Liver (tissue), 8 donors: ENCODE measurements at regions not wholly inside any gene's neighbourhood (a gene's known extent, or its start where the extent isn't known, plus 50 kb on each side); places are given as distances from the start of the nearest gene placed in this dataset.

ENCODE experiments used
- DNase-seq: peaks from one replicate; pipeline ENCODE4 v3.0.0-alpha.2; 2017; ENCODE audit warnings: low spot score
- H3K27ac ChIP-seq, 2 donors: one replicate each; pipeline ENCODE4 v1.7.0; 2013; ENCODE audit warnings: inconsistent platforms in 2 of 2, low read length in 2 of 2, control low read depth in 1 of 2, low read depth in 1 of 2, mild to moderate bottlenecking in 1 of 2
- H3K27me3 ChIP-seq, 4 donors: one replicate each; pipeline versions ENCODE4 v1.6.1 to v1.7.0; 2013; ENCODE audit warnings: low read length in 3 of 4, inconsistent platforms in 1 of 4, mild to moderate bottlenecking in 1 of 4, moderate library complexity in 1 of 4; ENCODE audit not compliant: control insufficient read depth in 4 of 4, insufficient read depth in 4 of 4
- H3K36me3 ChIP-seq, 4 donors: one replicate each; pipeline versions ENCODE4 v1.6.1 to v1.7.0; 2013; ENCODE audit warnings: low read length in 3 of 4, mild to moderate bottlenecking in 3 of 4, low read depth in 1 of 4, moderate library complexity in 1 of 4; ENCODE audit not compliant: control insufficient read depth in 4 of 4, insufficient read depth in 3 of 4
- H3K4me1 ChIP-seq, 4 donors: one replicate each; pipeline versions ENCODE4 v1.6.1 to v1.7.0; 2013; ENCODE audit warnings: low read length in 3 of 4, mild to moderate bottlenecking in 3 of 4, moderate library complexity in 1 of 4; ENCODE audit not compliant: control insufficient read depth in 4 of 4, insufficient read depth in 4 of 4
- H3K4me3 ChIP-seq, 3 donors: one replicate each; pipeline versions ENCODE4 v1.6.1 to v1.7.0; 2013; ENCODE audit warnings: low read length in 3 of 3, control low read depth in 1 of 3, low read depth in 1 of 3, mild to moderate bottlenecking in 1 of 3
- H3K9ac ChIP-seq, 2 donors: one replicate each; pipeline ENCODE4 v1.7.0; 2013; ENCODE audit warnings: low read length in 2 of 2, mild to moderate bottlenecking in 2 of 2, moderate library complexity in 2 of 2, control low read depth in 1 of 2, low read depth in 1 of 2
- H3K9me3 ChIP-seq, 4 donors: one replicate each; pipeline versions ENCODE4 v1.6.1 to v1.7.0; 2013; ENCODE audit warnings: low read length in 3 of 4; ENCODE audit not compliant: control insufficient read depth in 4 of 4
- ATF3 ChIP-seq: IDR thresholded peaks from 2 replicates; pipeline ENCODE4 v1.6.1; 2016; ENCODE audit warnings: antibody characterized with exemption
- CTCF ChIP-seq: fragments of 150-350 bp; IDR thresholded peaks from 2 replicates; pipeline ENCODE4 v1.5.1; 2017; ENCODE audit warnings: improper control_type of control experiment, low read depth, low read length; ENCODE audit not compliant: missing input control
- EGR1 ChIP-seq, 2 donors: IDR thresholded peaks; 2 replicates each; pipeline ENCODE4 v1.6.1; 2016 to 2018; ENCODE audit warnings: antibody characterized with exemption in 2 of 2, low read depth in 2 of 2
- FOXA1 ChIP-seq: IDR thresholded peaks from 2 replicates; pipeline ENCODE4 v1.6.1; 2016; ENCODE audit warnings: antibody characterized with exemption
- HNF4A ChIP-seq, 2 donors: conservative IDR thresholded peaks; 2 replicates each; pipeline ENCODE4 v1.6.1; 2016; ENCODE audit warnings: antibody characterized with exemption in 2 of 2, mild to moderate bottlenecking in 2 of 2
- HNF4G ChIP-seq: IDR thresholded peaks from 2 replicates; pipeline ENCODE4 v1.6.1; 2016; ENCODE audit warnings: antibody characterized with exemption
- JUND ChIP-seq, 2 donors: IDR thresholded peaks; 2 replicates each; pipeline ENCODE4 v1.6.1; 2016; ENCODE audit warnings: antibody characterized with exemption in 2 of 2
- MAX ChIP-seq: IDR thresholded peaks from 2 replicates; pipeline ENCODE4 v1.6.1; 2016; ENCODE audit warnings: antibody characterized with exemption
- NR2F2 ChIP-seq: IDR thresholded peaks from 2 replicates; pipeline ENCODE4 v1.6.1; 2016; ENCODE audit warnings: antibody characterized with exemption
- RAD21 ChIP-seq, 2 donors: IDR thresholded peaks; 2 replicates each; pipeline ENCODE4 v1.6.1; 2016; ENCODE audit warnings: antibody characterized with exemption in 2 of 2, mild to moderate bottlenecking in 2 of 2
- REST ChIP-seq: IDR thresholded peaks from 2 replicates; pipeline ENCODE4 v1.6.1; 2016; ENCODE audit warnings: antibody characterized with exemption, mild to moderate bottlenecking
- SP1 ChIP-seq: IDR thresholded peaks from 2 replicates; pipeline ENCODE4 v1.6.1; 2018; ENCODE audit warnings: antibody characterized with exemption, mild to moderate bottlenecking
- TAF1 ChIP-seq: conservative IDR thresholded peaks from 2 replicates; pipeline ENCODE4 v1.6.1; 2016; ENCODE audit warnings: antibody characterized with exemption, mild to moderate bottlenecking
- ZBTB33 ChIP-seq: IDR thresholded peaks from 2 replicates; pipeline ENCODE4 v1.6.1; 2016; ENCODE audit warnings: antibody characterized with exemption
- WGBS: extraction: QIAGEN DNeasy Blood & Tissue Kit; methylation state at CpG from one replicate; pipeline ENCODE4 v1.1.7; 2013; 5-methylcytosine and 5-hydroxymethylcytosine counted together
- donor health status: healthy.
- donor health status: healthy.
- donor health status: healthy.
- donor health status: healthy.
- donor health status: healthy.

- DNase-seq, result peak; percentile 57
- 77% methylated on average over 3 of the region's 3 CpGs for WGBS
- H3K27me3 ChIP-seq, result no peaks in the 10 kb centered on the region
- no peak overlapping the region for H3K4me3 ChIP-seq
- TF ChIP-seq JUND (IDR thresholded peaks at IDR 0.05) (no peak), RAD21 (IDR thresholded peaks at IDR 0.05) (peak; percentile 73 to 85), ZBTB33 (no peak), CTCF (peak; percentile 51), REST (no peak), ATF3 (no peak), HNF4G (no peak), FOXA1 (no peak)
- no peak overlapping the region for H3K9ac ChIP-seq
- no peaks in the 10 kb centered on the region for H3K36me3 ChIP-seq
- peaks cover 0 to 4% (median 0%) of the 10 kb centered on the region in 4 donors for H3K9me3 ChIP-seq
- peaks cover 0 to 2% (median 0%) of the 10 kb centered on the region in 4 donors for H3K4me1 ChIP-seq
- no peak overlapping the region for H3K27ac ChIP-seq
Measured at GRCh38 chr4:128379860-128380259, 92.2 kb upstream of the PGRMC2 start.

GRCh38 chr4:128378668-128379067 is 91.1 kb upstream of the PGRMC2 start:
- Histone ChIP-seq H3K4me1 (peaks cover 0 to 2% (median 0%) of the 10 kb centered on the region in 4 donors), H3K9me3 (peaks cover 0 to 4% (median 0%) of the 10 kb centered on the region in 4 donors), H3K36me3 (no peaks in the 10 kb centered on the region), H3K27me3 (no peaks in the 10 kb centered on the region), H3K4me3 (no peak overlapping the region), H3K27ac (no peak overlapping the region), H3K9ac (no peak overlapping the region)
- TF ChIP-seq TAF1 (no peak), ATF3 (no peak), HNF4A (conservative IDR thresholded peaks at IDR 0.05) (no peak), MAX (no peak), HNF4G (no peak), REST (no peak), RAD21 (IDR thresholded peaks at IDR 0.05) (no peak), EGR1 (IDR thresholded peaks at IDR 0.05; ENCODE audit: low read depth in 2 of 2) (no peak), NR2F2 (no peak), ZBTB33 (no peak), FOXA1 (no peak), SP1 (no peak), JUND (IDR thresholded peaks at IDR 0.05) (no peak)
- 93% methylated on average over 3 of the region's 3 CpGs for WGBS
- no peak for DNase-seq
